Activated CD4-positive, alpha-beta T cell treated with anti-CD3 and anti-CD28 coated beads, Interleukin-10, Interleukin-2, amounts not matched to agents 100 ng/mL and 50 ng/mL, durations not matched to agents 16 hours and 8 hours (primary cell): ENCODE measurements at regions not wholly inside any gene's neighbourhood (a gene's known extent, or its start where the extent isn't known, plus 50 kb on each side); places are given as distances from the start of the nearest gene placed in this dataset.

Experiments
- DNase-seq: peaks from one replicate; pipeline ENCODE4 v3.0.0-alpha.2; 2020

DNA sequence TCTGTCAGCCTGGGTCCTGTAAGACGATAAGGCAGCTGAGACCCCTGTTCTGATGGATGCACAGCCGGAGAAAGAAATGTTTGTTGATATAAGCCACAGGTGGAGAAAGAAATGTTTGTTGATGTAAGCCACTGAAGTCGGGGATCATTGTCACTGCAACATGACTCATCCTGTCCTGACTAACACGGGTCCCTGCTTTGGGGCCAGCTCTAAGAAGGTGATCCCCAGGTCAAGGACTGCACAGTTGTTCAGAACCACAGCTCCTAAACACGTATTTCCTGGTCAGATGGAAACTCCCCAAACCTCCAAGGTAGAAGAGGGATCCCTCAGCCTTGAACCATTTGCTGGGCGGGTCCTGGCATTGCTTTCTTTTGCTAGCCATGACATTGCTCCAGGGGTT lies 86.4 kb upstream of the IGSF21 start:
- DNase-seq, result no peak

- DNase-seq, result no peak
These were observed 75.3 kb upstream of the IGSF21 start for GRCh38 chr1:18032172-18032859.

DNA sequence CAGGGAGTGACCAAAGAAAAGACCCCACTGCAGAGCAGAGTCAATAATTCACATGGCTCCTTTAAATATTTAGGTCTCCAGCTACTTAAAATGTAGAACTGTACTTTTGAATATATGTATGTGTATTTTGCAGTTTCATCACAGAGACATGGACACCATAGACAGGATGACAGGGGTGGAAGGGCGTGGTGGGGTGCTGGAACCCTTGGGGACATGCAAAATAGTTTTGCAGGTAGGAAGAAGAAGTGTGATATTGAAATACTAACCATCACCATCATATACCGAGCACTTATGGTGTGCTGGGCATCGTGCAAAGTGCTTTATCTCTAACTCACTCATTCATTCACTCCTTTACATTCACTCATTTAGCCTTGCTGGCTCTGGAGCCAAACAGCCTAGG lies 72.5 kb upstream of the IGSF21 start:
- no peak for DNase-seq

DNA sequence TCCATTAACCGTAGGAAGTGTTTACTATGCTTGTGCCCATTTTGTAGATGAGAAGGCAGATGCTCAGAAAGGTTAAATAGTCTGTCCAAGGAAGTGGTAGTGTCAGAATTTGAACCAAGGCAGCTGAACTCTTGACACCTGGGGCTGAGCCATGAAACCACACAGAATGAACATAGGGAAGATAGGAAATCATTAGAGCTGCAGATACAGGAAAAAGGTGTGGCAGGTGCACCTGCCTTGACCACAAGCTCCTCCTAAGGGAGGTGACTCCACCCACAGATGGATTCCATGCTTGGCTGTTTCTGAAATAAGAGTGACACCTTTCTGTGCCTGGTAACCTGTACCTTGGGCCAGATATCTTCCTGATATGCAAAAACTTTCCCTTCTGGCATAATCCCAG lies 69.9 kb upstream of the IGSF21 start:
- DNase-seq, result no peak

- no peak for DNase-seq
These were observed 69.5 kb upstream of the IGSF21 start for GRCh38 chr1:18038051-18038450.

GRCh38 chr1:18039102-18039501 lies 68.5 kb upstream of the IGSF21 start:
- no peak for DNase-seq

DNA sequence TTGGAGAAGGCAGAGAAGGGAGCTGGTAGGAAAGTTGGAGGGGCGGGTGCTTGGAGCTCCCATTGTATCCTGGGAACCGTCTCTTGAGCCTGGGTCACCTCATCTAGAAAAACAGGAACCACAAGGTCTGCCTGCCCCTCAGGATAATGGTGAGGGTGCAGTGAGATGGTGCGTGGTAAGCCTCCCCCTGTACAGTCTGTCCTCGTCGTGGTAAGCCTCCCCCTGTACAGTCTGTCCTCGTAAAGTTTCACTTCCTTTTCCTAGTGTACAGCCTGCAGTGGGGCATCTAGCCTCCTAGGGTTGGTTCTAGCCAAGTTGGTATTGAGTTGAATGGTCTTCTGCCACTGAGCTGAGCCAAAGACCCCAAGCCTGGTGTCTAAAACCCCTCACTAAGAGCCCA lies 66.5 kb upstream of the IGSF21 start:
- DNase-seq, result no peak

- no peak for DNase-seq
These were observed 65.8 kb upstream of the IGSF21 start for GRCh38 chr1:18041685-18042355.

GRCh38 chr1:18043871-18044270 lies 63.7 kb upstream of the IGSF21 start:
- no peak for DNase-seq

DNA sequence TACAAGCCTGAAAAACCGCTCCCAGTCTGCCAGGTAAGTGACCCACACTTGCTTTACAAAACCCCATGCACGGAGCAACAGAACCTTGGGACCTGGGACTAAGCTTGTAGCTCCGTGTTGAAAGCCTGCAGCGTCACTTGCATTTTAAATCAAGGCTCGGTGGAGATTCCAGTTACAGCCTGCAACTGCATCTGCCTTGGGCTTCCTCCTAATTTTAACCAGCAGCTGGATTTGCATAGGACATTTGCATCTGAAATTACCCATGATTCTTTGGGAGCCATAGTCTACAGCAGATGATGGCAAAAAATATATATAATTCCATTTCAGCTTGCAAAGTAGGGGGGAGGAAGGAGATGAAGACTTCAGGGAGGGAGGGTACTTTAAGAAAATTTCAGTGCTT lies 62.4 kb upstream of the IGSF21 start:
- DNase-seq, result no peak

GRCh38 chr1:18045621-18046020 lies 62.0 kb upstream of the IGSF21 start:
- no peak for DNase-seq

DNA sequence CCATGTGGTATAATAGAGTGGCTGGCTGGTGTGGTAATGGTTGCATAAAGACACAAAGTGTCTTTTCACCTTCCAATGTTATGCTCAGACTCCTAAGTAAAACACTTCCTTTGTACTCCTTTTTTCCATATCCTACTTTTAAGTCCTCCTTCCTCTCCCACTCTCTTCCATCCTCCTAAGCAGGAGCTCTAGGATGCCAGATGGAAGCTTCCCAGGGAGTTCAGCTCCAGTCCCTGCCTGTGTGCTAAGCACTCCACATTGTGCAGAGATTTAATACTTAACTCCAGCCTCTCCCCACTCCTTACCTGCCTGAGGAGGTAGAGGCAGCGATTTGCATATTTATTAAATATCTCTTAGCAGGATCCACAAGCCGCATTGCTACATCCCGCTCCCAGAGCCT lies 60.5 kb upstream of the IGSF21 start:
- no peak for DNase-seq

DNA sequence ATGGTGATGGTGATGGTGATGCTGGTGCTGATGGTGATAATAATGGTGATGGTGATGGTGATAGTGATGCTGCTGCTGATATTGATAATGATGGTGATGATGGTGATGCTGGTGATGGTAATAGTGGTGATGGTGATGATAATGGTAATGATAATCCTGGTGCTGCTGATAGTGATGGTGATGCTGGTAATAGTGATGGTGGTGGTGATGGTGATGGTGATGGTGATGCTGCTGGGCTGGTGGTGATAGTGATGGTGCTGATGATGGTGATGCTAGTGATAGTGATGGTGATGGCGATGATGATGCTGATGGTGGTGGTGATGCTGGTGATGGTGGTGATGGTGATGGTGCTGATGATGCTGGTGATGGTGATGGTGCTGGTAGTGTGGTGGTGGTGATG lies 58.4 kb upstream of the IGSF21 start:
- no peak for DNase-seq

- DNase-seq, result no peak
These were observed 54.9 kb upstream of the IGSF21 start for GRCh38 chr1:18052671-18053070.

- DNase-seq, result no peak
These were observed 52.4 kb upstream of the IGSF21 start for GRCh38 chr1:18055156-18055555.

DNA sequence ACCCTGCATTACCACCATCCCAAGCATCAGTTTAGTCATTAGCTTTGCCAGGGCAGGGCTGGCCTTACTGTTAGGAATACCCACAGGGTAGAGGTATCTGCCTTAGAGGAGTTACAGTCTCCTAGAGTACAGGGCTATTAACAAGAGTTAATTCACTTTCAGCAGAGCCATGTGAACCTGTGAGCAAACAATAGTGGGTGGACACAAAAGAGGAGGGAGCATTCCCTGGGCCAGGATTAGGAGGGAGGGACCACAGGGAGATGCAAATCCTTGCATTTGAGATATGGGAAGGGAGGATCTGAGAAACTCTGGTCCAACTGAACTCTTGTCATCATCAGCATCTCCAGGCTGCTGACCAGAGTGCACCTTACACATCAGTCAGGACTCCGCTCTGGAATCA lies 51.1 kb upstream of the IGSF21 start:
- DNase-seq, result no peak

GRCh38 chr1:18057623-18058022 lies 50.0 kb upstream of the IGSF21 start:
- no peak for DNase-seq
